GM19455 (cell line): ENCODE measurements at regions not wholly inside any gene's neighbourhood (a gene's known extent, or its start where the extent isn't known, plus 50 kb on each side); places are given as distances from the start of the nearest gene placed in this dataset.

Experiments
- ATAC-seq: cut with Tn5 transposase; IDR thresholded peaks from one replicate; pipeline ENCODE4 v1.9.1; 2021; ENCODE audit not compliant: unreplicated experiment

- no peak for ATAC-seq
Observed at GRCh38 chr12:90098132-90098779, 389.6 kb upstream of the ATP2B1 start.

- no peak for ATAC-seq
Observed at GRCh38 chr12:90091809-90092208, 383.2 kb upstream of the ATP2B1 start.

GRCh38 chr12:90090929-90091651 lies 382.5 kb upstream of the ATP2B1 start:
- no peak for ATAC-seq

- no peak for ATAC-seq
Observed at GRCh38 chr12:90086281-90086680, 377.6 kb upstream of the ATP2B1 start.

- no peak for ATAC-seq
Observed at GRCh38 chr12:90085494-90086274, 377.0 kb upstream of the ATP2B1 start.

GRCh38 chr12:90084018-90084417 lies 375.4 kb upstream of the ATP2B1 start:
- ATAC-seq: no peak

GRCh38 chr12:90080616-90081015 lies 372.0 kb upstream of the ATP2B1 start:
- ATAC-seq: no peak

- no peak for ATAC-seq
Observed at GRCh38 chr12:90079529-90080210, 371.0 kb upstream of the ATP2B1 start.

- no peak for ATAC-seq
Observed at GRCh38 chr12:90078344-90078743, 369.7 kb upstream of the ATP2B1 start.

GRCh38 chr12:90077756-90078155 lies 369.1 kb upstream of the ATP2B1 start:
- no peak for ATAC-seq

GRCh38 chr12:90076851-90077319 lies 368.2 kb upstream of the ATP2B1 start:
- no peak for ATAC-seq

GRCh38 chr12:90075685-90076084 lies 367.0 kb upstream of the ATP2B1 start:
- no peak for ATAC-seq

- no peak for ATAC-seq
Observed at GRCh38 chr12:90074086-90074485, 365.4 kb upstream of the ATP2B1 start.

GRCh38 chr12:90071996-90072395 lies 363.4 kb upstream of the ATP2B1 start:
- no peak for ATAC-seq

GRCh38 chr12:90069711-90070110 lies 361.1 kb upstream of the ATP2B1 start:
- ATAC-seq: no peak

GRCh38 chr12:90067791-90068190 lies 359.2 kb upstream of the ATP2B1 start:
- no peak for ATAC-seq

- no peak for ATAC-seq
Observed at GRCh38 chr12:90064852-90065801, 356.5 kb upstream of the ATP2B1 start.

GRCh38 chr12:90062799-90063198 lies 354.2 kb upstream of the ATP2B1 start:
- ATAC-seq: no peak

- ATAC-seq: no peak
Observed at GRCh38 chr12:90061809-90062208, 353.2 kb upstream of the ATP2B1 start.

- no peak for ATAC-seq
Observed at GRCh38 chr12:90060031-90060430, 351.4 kb upstream of the ATP2B1 start.
